Activated naive CD8-positive, alpha-beta T cell treated with anti-CD3 and anti-CD28 coated beads, Interleukin-2, amount 50 U/mL, for 24 hours (primary cell): ENCODE measurements at regions not wholly inside any gene's neighbourhood (a gene's known extent, or its start where the extent isn't known, plus 50 kb on each side); places are given as distances from the start of the nearest gene placed in this dataset.

ENCODE experiments used
- ATAC-seq: fragments of 150-1000 bp; cut with Tn5 transposase; one replicate; pipeline ENCODE4 v1.10.0; 2021
- DNase-seq: peaks from one replicate; pipeline ENCODE4 v3.0.0; 2021
- H3K27ac Mint-ChIP-seq: one replicate; pipeline ENCODE4 v1.8.0; 2021; ENCODE audit warnings: mild to moderate bottlenecking, mixed read lengths
- H3K27me3 Mint-ChIP-seq: one replicate; pipeline ENCODE4 v1.8.0; 2021; ENCODE audit warnings: mixed read lengths
- H3K36me3 Mint-ChIP-seq: one replicate; pipeline ENCODE4 v1.8.0; 2021; ENCODE audit warnings: low read depth, mixed read lengths
- H3K4me1 Mint-ChIP-seq: one replicate; pipeline ENCODE4 v1.8.0; 2021; ENCODE audit warnings: mixed read lengths
- H3K4me3 Mint-ChIP-seq: one replicate; pipeline ENCODE4 v1.8.0; 2021; ENCODE audit warnings: mild to moderate bottlenecking, moderate library complexity, mixed read lengths
- H3K9me3 Mint-ChIP-seq: one replicate; pipeline ENCODE4 v1.8.0; 2021; ENCODE audit warnings: mixed read lengths

DNA sequence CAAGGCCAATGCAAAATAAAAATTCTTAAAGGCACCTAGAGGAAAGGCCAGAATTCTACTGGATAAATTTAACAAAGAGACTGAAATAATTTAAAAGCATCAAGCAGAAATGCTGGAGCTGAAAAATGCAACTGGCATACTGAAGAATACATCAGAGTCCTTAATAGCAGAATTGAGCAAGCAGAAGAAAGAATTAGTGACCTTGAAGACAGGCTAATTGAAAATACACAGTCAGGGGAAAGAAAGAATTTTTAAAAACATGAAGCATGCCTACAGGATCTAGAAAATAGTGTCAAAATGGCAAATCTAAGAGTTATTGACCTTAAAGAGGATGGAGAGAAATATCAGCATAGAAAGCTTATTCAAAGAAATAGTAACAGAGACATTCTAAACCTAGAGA is 371.7 kb downstream of the KLHL13 start:
- Mint-ChIP-seq H3K27ac (no peak overlapping the region), H3K4me1 (no peaks in the 10 kb centered on the region), H3K4me3 (no peak overlapping the region), H3K9me3 (peaks cover 7% of the 10 kb centered on the region), H3K27me3 (no peaks in the 10 kb centered on the region), H3K36me3 (no peaks in the 10 kb centered on the region)
- DNase-seq (no peak), ATAC-seq (no peak)

DNA sequence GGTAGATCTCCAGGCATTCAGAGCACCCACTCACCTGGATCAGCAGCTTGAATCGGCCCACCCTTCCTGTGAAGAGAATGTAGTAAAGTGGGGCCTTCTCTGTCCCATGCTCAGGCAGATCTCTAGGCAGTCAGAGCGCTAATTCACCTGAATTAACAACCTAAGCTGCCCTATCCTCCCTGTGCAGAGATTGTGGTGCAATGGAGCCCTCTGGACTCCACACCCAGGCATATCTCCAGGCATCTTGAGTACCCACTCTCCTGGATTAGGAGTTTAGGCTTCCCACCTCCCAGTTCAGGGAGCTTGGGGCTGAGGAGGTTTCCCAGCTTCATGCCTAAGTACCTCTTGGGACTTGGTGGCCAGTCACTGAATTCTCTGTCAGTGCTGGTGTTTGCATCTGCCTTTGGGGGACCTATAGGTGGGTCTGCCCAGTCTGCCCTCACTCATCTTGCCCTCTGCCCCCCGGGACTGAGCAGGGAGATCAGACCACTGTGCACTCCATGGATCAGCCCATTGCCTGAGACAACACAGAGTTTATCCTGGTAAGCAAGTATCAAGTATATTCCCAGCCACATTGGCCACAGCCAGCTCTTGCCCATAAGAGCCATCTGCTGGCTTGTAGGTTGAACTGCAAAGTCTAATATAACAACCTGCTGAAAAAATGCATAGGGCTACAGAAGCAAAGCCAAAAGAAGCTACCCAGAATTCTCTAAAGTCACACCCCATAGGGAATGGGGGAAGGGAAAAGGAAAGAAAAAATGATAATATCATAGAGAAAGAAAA is 372.9 kb downstream of the KLHL13 start:
- Mint-ChIP-seq H3K27me3 (no peaks in the 10 kb centered on the region), H3K36me3 (no peaks in the 10 kb centered on the region), H3K4me3 (no peak overlapping the region), H3K9me3 (peaks cover 7% of the 10 kb centered on the region), H3K27ac (no peak overlapping the region), H3K4me1 (no peaks in the 10 kb centered on the region)
- DNase-seq (no peak), ATAC-seq (no peak)

DNA sequence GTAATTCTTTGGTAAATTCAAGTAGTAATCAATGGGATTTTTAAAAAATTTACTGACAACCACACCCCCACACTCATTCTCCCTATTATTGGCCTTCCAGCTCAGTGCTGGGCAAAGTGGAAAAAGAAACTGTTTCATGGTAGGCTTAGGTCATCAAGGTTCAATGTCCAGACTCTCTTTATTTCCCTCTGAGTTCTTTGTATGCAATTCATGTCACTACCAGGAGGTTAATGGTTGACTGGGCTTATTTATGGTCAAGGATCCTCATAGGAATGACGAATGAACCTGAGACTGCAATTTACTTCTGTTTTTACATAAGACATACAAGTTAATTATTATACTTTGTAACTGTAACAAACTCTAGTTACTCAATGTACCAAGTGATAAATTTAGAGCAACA is 403.2 kb downstream of the KLHL13 start:
- no peak for ATAC-seq
- Mint-ChIP-seq H3K27me3 (no peaks in the 10 kb centered on the region), H3K27ac (no peak overlapping the region), H3K4me3 (no peak overlapping the region), H3K9me3 (no peaks in the 10 kb centered on the region), H3K36me3 (no peaks in the 10 kb centered on the region), H3K4me1 (no peaks in the 10 kb centered on the region)
- no peak for DNase-seq

DNA sequence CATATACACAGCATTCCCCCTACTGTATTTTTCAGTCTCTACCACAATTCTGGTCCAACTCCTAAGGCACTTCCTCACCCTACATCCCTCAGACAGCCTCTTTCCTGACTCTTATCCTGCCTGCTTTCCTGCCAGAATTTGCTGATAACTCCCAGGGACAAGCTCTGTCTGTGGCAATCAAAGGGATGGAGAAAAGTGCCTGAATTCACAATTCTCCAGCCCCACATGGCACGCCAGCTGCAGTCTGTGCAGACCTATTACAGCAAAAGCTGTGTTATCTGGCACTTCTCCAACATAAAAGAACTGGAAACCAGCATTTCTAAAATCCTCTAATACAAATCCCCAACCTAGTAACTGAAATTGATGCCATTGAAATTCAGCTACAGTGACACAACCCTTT is 404.8 kb downstream of the KLHL13 start:
- Mint-ChIP-seq H3K4me1 (no peaks in the 10 kb centered on the region), H3K27ac (no peak overlapping the region), H3K36me3 (no peaks in the 10 kb centered on the region), H3K9me3 (no peaks in the 10 kb centered on the region), H3K27me3 (no peaks in the 10 kb centered on the region), H3K4me3 (no peak overlapping the region)
- no peak for DNase-seq
- no peak for ATAC-seq

DNA sequence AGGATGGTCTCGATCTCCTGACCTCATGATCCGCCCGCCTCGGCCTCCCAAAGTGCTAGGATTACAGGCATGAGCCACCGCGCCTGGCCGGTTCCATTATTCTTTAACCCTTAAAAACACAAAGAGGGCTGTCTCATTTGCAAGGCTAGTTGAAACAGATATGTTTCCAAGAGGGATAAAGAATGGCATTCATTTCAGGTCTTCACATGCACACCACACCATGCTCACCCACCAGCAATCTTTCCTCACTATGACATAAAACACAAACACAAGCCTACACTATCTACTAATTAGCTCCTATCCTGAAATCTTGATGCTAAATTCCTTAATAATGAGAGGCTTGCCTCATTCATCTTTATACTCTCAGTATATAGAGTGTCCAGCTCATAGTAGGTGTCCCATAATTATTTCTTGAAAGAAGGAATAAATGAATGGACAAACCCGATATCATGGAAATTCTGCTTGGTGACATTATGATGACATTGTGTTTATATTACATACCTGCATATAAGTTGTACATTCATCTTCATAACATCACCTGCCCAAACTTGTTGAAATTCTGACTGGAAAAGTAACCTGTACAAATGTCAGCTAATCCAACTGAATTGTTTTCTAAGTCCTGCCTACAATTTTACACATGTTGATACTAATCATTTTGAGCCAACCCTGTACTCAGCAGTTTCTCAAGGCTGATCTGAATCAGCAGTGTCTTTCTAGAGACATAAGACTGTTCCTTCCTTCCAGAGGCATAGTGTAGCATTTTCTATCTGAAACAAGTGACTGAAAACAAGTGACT is 408.5 kb downstream of the KLHL13 start:
- no peaks in the 10 kb centered on the region for H3K36me3 Mint-ChIP-seq
- DNase-seq (no peak), ATAC-seq (no peak)
- no peak overlapping the region for H3K4me3 Mint-ChIP-seq
- no peaks in the 10 kb centered on the region for H3K27me3 Mint-ChIP-seq
- no peaks in the 10 kb centered on the region for H3K9me3 Mint-ChIP-seq
- H3K4me1 Mint-ChIP-seq, result no peaks in the 10 kb centered on the region
- H3K27ac Mint-ChIP-seq, result no peak overlapping the region

DNA sequence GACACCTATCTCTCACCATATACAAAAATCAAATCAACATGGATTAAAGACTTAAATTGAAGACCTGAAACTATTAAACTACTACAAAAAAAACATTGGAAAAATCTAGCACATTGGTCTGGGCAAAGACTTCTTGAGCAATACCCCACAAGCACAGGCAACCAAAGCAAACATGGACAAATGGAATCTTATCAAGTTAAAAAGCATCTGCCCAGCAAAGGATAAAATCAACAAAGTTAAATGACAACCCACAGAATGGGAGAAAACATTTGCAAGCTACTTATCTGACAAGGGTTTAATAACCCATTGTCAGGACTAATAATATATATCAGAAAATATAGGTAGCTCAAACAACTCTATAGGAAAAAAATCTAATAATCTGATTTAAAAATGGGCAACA is 415.6 kb downstream of the KLHL13 start:
- Mint-ChIP-seq H3K9me3 (peaks cover 5% of the 10 kb centered on the region), H3K36me3 (no peaks in the 10 kb centered on the region), H3K27ac (no peak overlapping the region), H3K4me3 (no peak overlapping the region), H3K4me1 (no peaks in the 10 kb centered on the region), H3K27me3 (no peaks in the 10 kb centered on the region)
- DNase-seq, result no peak
- no peak for ATAC-seq

DNA sequence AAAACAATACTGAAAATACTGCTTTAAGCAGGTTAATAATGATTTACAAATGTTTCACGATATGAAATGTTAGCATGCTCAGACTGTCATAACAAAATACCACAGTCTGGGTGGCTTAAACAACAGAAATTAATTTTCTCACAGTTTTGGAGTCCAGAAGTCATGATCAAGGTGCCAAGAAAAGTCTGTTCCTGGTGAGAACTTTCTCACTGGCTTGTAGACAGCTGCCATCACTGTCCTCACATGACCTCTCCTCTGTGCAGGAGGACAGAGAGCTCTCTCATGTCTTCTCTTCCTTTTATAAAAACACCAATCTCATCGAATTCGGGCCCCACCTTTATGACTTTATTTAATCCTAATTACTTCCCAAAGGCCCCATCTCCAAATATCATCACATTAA is 426.7 kb downstream of the KLHL13 start:
- DNase-seq (no peak), ATAC-seq (no peak)
- no peaks in the 10 kb centered on the region for H3K27me3 Mint-ChIP-seq
- H3K4me1 Mint-ChIP-seq, result no peaks in the 10 kb centered on the region
- no peaks in the 10 kb centered on the region for H3K36me3 Mint-ChIP-seq
- no peak overlapping the region for H3K4me3 Mint-ChIP-seq
- H3K27ac Mint-ChIP-seq, result no peak overlapping the region
- no peaks in the 10 kb centered on the region for H3K9me3 Mint-ChIP-seq

DNA sequence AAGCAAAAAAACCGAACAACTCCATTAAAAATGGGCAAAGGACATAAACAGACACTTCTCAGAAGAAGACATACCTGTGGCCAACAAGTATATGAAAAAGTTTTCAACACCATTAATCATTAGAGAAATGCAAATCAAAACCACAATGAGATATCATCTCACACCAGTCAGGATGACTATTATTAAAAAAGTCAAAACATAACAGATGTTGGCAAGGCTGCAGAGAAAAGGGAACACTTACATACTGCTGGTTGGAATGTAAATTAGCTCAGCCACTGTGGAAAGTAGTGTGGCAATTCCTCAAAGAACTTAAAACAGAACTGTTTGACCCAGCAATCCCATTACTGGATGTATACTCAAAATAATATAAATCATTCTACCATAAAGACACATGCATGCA is 436.3 kb downstream of the KLHL13 start:
- H3K4me1 Mint-ChIP-seq, result no peaks in the 10 kb centered on the region
- H3K27me3 Mint-ChIP-seq, result no peaks in the 10 kb centered on the region
- ATAC-seq (no peak), DNase-seq (no peak)
- no peaks in the 10 kb centered on the region for H3K36me3 Mint-ChIP-seq
- H3K27ac Mint-ChIP-seq, result no peak overlapping the region
- no peaks in the 10 kb centered on the region for H3K9me3 Mint-ChIP-seq
- H3K4me3 Mint-ChIP-seq, result no peak overlapping the region

DNA sequence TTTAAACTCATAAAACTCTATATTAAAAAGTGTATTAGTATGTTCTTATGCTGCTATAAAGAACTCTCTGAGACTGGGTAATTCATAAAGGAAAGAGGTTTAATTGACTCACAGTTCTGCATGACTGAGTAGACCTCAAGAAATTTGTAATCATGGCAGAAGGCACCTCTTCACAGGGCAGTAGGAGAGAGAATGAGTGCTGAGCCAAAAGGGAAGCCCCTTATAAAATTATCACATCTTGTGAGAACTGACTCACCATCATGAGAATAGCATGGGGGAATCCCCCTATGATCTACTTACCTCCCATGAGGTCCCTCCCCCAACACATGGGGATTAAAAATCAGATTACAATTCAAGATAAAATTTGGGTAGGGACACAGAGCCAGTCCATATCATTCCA is 463.2 kb downstream of the KLHL13 start:
- H3K27ac Mint-ChIP-seq, result no peak overlapping the region
- ATAC-seq (no peak), DNase-seq (no peak)
- H3K27me3 Mint-ChIP-seq, result no peaks in the 10 kb centered on the region
- H3K36me3 Mint-ChIP-seq, result no peaks in the 10 kb centered on the region
- peaks cover 2% of the 10 kb centered on the region for H3K4me1 Mint-ChIP-seq
- no peak overlapping the region for H3K4me3 Mint-ChIP-seq
- H3K9me3 Mint-ChIP-seq, result peaks cover 3% of the 10 kb centered on the region

DNA sequence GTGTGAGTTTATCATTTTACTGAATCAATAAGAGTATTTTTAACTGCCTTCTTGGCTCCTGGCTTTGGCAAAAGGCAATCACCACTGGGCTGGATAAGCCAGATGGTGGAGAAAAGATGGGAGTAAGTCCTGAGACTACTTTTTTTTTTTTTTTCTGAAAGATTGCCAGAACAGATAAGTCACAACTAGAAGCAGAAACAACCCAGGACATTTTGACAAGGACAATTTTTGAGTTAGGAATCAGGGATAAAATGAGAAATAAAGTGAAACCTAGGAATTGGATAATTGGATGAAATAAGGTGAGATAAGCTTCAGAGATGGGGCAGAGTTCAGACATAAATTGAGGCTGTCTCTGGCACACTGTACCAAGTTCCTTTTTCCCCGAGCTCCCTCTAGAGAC is 471.0 kb downstream of the KLHL13 start:
- Mint-ChIP-seq H3K27ac (no peak overlapping the region), H3K4me3 (no peak overlapping the region), H3K27me3 (no peaks in the 10 kb centered on the region), H3K9me3 (no peaks in the 10 kb centered on the region), H3K4me1 (no peaks in the 10 kb centered on the region), H3K36me3 (no peaks in the 10 kb centered on the region)
- ATAC-seq, result no peak
- DNase-seq, result no peak

DNA sequence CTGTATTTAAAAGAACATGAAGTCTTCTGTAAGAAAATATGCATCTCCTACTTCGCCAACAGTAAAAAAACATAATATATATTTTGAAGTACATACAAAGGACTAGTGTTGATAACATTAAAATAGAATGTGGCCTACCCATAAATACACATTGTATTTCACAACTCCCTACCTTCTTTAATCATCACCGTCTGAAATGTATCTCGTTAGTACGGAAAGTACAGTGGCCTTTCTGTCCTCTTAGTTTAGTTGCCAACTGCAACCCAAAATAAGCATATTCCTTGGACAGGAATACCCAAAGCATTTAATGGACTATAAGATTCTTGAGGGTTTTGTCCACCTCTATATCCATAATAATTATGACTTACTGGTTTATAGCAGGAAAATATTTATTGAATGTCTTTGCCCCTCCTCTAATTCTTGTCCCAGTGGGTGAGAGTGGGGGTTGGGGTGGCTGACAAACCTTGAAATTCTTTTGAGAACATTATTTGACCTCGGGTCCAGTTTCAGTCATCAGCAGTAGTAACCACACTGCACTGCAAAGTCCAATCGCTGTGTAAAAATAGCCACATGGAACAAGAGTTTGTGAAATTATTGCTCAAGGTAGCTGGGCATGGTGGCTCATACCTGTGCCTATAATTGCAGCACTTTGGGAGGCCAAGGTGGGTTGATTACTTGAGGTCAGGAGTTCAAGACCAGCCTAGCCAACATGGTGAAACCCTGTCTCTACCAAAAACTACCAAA is 474.5 kb downstream of the KLHL13 start:
- no peaks in the 10 kb centered on the region for H3K27me3 Mint-ChIP-seq
- H3K4me3 Mint-ChIP-seq, result no peak overlapping the region
- DNase-seq, result no peak
- no peak for ATAC-seq
- no peak overlapping the region for H3K27ac Mint-ChIP-seq
- H3K9me3 Mint-ChIP-seq, result no peaks in the 10 kb centered on the region
- no peaks in the 10 kb centered on the region for H3K36me3 Mint-ChIP-seq
- H3K4me1 Mint-ChIP-seq, result no peaks in the 10 kb centered on the region

DNA sequence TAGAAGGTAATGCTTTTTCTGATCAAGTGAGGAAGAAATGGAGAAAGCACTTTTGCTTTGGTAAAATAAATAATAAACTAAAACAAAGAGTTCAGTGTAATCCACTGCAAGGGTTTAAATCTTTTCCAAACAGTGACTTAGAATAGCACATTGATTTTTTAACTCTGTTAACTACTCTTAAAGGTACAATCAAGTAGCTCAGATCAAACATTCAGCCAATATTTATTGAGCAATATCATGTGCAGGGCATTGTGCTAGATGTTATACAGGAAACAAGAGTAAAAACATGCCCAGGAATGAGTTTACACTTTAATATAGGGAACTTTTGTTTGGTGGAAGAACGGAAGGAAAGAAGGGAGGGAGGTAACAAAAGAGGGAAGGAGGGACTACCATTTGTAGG is 479.8 kb downstream of the KLHL13 start:
- H3K36me3 Mint-ChIP-seq, result no peaks in the 10 kb centered on the region
- H3K9me3 Mint-ChIP-seq, result no peaks in the 10 kb centered on the region
- no peak overlapping the region for H3K4me3 Mint-ChIP-seq
- DNase-seq (no peak), ATAC-seq (no peak)
- no peaks in the 10 kb centered on the region for H3K27me3 Mint-ChIP-seq
- no peaks in the 10 kb centered on the region for H3K4me1 Mint-ChIP-seq
- H3K27ac Mint-ChIP-seq, result no peak overlapping the region

DNA sequence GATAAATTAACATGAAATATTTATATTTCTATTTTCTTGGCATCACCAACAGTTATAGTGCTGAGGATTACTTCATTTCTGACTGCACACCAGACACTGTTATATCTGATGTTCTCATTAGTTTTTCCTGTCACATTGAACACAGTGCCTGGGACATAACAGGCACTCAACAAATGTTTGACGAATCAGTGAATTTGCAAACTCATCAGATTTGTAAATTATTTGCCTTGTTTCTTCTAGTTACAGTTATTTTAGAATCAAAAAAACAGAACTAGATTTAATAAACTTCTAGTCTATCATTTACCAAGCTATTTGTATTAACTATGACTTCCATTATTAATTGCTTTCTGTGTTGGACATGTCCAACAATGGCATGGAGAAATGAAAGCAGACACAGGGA is 483.3 kb downstream of the KLHL13 start:
- ATAC-seq, result no peak
- no peaks in the 10 kb centered on the region for H3K9me3 Mint-ChIP-seq

DNA sequence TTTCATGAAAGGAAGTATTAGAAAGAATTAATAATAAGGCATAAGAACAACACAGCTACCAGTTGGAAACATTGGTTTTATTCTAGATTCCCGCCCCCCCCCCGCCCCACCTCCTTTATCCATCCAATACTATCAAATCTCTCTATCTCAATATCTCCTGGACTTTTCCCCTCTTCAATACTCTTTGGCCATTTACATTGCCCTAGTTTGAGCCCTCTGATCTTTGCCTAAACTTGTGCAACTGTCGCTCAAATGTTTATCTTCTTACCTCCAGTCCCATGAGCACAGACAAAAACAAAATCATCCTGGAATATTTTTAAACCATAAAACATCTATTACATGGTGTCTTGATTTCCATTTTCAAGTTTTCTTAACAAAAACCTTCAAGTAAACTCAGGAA is 488.2 kb downstream of the KLHL13 start:
- H3K27ac Mint-ChIP-seq, result no peak overlapping the region
- no peaks in the 10 kb centered on the region for H3K9me3 Mint-ChIP-seq
- no peaks in the 10 kb centered on the region for H3K4me1 Mint-ChIP-seq
- no peaks in the 10 kb centered on the region for H3K27me3 Mint-ChIP-seq
- DNase-seq (no peak), ATAC-seq (no peak)
- no peak overlapping the region for H3K4me3 Mint-ChIP-seq
- no peaks in the 10 kb centered on the region for H3K36me3 Mint-ChIP-seq

More for the DNA sequence above, 483.3 kb downstream of the KLHL13 start:
- no peak overlapping the region for H3K27ac Mint-ChIP-seq
- DNase-seq, result no peak
- no peaks in the 10 kb centered on the region for H3K27me3 Mint-ChIP-seq
- no peaks in the 10 kb centered on the region for H3K36me3 Mint-ChIP-seq
- no peak overlapping the region for H3K4me3 Mint-ChIP-seq
- H3K4me1 Mint-ChIP-seq, result no peaks in the 10 kb centered on the region

DNA sequence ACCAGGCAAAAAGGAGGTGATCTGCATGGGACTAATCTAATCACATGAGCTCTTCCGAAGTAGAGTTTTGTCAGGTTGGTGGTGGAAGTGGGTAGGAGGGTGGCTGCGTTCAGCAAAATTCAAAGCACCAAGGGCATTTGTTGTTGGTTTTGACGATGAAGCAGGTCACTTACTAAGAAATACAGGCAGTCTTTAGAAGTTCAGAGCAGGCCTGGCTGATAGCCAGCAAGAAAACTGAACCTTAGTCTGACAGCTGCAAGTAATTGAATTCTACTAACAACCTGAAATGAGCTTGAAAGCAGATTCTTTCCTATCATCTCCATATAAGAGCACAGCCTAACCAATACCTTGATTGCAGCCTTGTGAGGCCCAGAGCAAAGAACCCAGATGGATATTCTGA is 505.8 kb downstream of the KLHL13 start:
- DNase-seq, result no peak
- Mint-ChIP-seq H3K27ac (no peak overlapping the region), H3K4me1 (no peaks in the 10 kb centered on the region), H3K27me3 (no peaks in the 10 kb centered on the region), H3K4me3 (no peak overlapping the region), H3K9me3 (peaks cover 4% of the 10 kb centered on the region), H3K36me3 (no peaks in the 10 kb centered on the region)
- no peak for ATAC-seq
